Gastrocnemius medialis (tissue), 4 donors: ENCODE measurements at regions not wholly inside any gene's neighbourhood (a gene's known extent, or its start where the extent isn't known, plus 50 kb on each side); places are given as distances from the start of the nearest gene placed in this dataset.

Source experiments
- CTCF ChIP-seq, 5 experiments: fragments of 450-650 bp in 3 of 5; fragments of 200-600 bp in 2 of 5; sonication (generic) in 2 of 5; IDR thresholded peaks in 4 of 5; conservative IDR thresholded peaks in 1 of 5; 1 replicate in 4 of 5; 2 replicates in 1 of 5; pipeline ENCODE4 v1.5.1; 2016 to 2019; ENCODE audit warnings: antibody characterized with exemption in 5 of 5, mild to moderate bottlenecking in 3 of 5, moderate library complexity in 3 of 5
- POLR2A ChIP-seq, 2 donors: fragments of 450-650 bp; IDR thresholded peaks; one replicate each; pipeline ENCODE4 v1.6.1; 2017; ENCODE audit warnings: antibody characterized with exemption in 2 of 2, mild to moderate bottlenecking in 2 of 2, moderate library complexity in 2 of 2

GRCh38 chr4:104747635-104748034 lies 252.9 kb upstream of the CXXC4 start:
- TF ChIP-seq CTCF (IDR thresholded peaks at IDR 0.05 in 4 of 5, conservative IDR thresholded peaks at IDR 0.05 in 1 of 5) (no peak), POLR2A (IDR thresholded peaks at IDR 0.05) (no peak)
